H54 (cell line): ENCODE measurements at regions not wholly inside any gene's neighbourhood (a gene's known extent, or its start where the extent isn't known, plus 50 kb on each side); places are given as distances from the start of the nearest gene placed in this dataset.

Experiments used
- DNase-seq: peaks from one replicate; pipeline ENCODE4 v3.0.0; 2011; ENCODE audit warnings: low spot score, mixed read lengths; ENCODE audit not compliant: insufficient read length
- FAIRE-seq: peaks from 3 replicates; lab custom pipeline; 2011; peaks lifted over from hg19 to GRCh38; lab: Jason Lieb, UNC
- POLR2A ChIP-seq: IDR thresholded peaks from 2 replicates; pipeline ENCODE4 v1.6.1; 2011; ENCODE audit warnings: low read depth, mild to moderate bottlenecking, low read length

DNA sequence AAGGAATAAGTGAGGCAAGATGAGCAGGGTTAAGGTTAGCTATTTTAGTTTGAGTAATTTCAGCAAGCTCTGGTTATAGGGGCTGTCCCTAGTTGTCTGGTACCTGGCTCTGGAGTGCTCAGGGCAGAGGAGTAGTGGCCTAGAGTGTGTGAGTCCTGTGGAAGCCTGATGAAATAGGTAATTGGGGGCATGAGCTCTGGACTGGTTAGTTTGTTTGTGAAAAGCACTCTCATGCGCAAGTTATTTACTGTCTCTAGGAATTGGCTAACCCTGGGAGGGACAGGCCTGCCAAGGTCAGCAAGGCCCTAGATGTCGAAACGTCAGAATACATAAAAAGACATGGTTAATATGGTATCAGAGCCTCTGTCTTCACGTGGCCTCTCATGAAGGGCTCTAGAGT is 900.1 kb downstream of the PCDH17 start:
- FAIRE-seq = no peak
- TF ChIP-seq POLR2A = no peak

DNA sequence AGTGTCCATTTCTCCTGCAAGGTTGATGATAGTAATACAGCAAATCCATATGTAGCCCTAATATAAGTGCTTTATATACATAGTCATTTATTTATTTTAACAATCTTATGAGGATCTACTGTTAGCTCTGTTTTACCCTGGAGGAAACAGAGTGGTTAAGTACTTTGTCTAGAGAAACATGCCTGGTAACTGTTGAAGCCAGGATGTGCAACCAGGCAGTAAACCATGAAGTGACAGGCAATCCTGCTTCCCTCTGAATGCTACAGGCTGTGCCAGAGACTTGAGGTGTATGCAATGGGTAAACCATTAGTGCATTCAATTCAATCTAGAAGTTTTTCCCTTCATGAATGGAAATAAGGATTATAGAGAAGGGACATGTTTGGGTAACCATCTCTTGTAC is 911.0 kb downstream of the PCDH17 start:
- DNase-seq (no peak), FAIRE-seq (no peak)
- no peak for TF ChIP-seq POLR2A

More for the DNA sequence above, 900.1 kb downstream of the PCDH17 start:
- DNase-seq = no peak

DNA sequence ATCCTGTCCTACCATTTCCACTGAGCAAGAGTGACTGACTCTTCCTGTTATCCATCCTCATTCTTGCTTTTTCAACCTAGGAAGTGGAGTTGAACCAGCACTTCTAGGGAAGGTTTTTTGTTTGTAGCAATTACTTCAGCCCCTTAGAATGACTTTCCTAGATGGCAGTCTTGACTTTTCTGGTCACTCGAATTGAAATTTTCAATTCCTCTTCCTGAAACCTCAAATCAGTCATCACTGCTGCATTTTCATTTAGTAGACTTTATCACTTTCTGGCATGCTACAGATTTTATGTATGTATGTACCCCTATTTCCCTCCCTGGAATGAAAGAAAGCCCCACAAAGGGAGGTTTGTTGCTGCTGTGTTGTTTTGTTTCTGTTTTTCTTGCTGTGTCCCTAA is 915.9 kb downstream of the PCDH17 start:
- no peak for FAIRE-seq
- no peak for TF ChIP-seq POLR2A

DNA sequence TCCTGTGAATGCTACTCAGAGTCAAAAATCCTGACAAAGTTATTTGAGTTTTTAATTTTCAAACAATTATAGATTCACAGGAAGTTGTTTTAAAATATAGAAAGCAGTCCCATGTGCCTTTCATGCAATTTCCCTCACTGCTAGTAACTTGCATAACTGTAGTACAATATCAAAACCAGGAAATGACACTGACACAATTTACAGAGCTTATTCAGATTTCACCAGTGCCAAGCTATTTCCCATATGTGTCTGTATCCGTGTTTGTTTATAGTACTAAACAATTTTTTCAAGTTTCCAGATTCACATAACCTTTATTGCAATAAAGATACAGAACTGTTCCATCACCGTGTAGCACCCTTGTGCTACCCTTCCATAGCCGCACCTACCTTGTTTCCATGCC is 934.6 kb downstream of the PCDH17 start:
- no peak for FAIRE-seq
- TF ChIP-seq POLR2A = no peak
- DNase-seq = no peak

More for the DNA sequence above, 915.9 kb downstream of the PCDH17 start:
- no peak for DNase-seq

DNA sequence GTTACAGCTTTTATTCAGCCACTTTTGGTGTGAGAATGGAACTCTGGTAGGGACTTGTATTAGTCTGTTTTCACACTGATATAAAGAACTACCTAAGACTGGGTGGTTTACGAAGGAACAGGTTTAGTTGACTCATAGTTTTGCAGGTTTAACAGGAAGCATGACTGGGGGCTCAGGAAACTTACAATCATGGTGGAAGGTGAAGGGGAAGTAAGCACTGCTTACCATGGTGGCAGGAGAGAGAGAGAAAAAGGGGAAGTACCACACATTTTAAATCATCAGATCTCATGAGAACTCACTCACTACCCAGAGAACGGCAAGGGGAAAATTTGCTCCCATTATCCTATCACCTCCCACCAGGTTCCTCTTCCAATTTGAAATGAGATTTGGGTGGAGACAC is 942.2 kb downstream of the PCDH17 start:
- DNase-seq (no peak), FAIRE-seq (no peak)
- no peak for TF ChIP-seq POLR2A

DNA sequence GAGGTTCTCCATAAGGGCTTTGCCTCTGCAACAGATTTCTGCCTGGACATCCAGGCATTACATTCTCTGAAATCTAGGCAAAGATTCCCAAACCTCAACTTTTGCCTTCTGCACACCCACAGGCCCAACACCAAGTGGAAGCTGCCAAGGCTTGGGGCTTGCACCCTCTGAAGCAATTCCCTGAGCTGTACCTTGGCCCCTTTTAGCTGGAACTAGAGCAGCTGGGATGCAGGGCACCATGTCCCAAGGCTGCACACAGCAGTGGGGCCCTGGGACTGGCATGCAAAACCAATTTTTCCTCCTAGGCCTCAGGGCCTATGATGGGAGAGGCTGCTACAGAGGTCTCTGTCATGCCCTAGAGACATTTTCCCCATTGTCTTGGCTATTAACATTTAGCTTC is 943.2 kb downstream of the PCDH17 start:
- DNase-seq = no peak
- no peak for TF ChIP-seq POLR2A
- FAIRE-seq = no peak

DNA sequence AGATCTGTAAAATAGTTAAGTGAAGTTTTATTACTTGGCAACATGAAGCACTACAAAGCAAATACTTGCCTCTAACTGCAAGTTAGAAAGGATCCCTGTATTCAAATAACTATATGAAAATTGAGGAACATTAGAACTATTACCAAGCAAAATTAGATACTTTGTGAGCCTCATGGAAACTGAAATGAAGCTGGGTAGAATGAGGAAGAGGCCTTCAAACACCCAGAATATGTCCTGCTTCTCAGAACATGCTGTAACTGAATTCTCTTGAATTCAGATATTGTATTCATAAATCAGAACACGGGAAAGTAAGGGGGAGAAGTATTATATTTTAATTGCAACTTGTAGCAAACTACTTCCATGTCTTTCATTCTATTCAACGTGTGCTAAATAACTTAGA is 947.9 kb downstream of the PCDH17 start:
- DNase-seq (no peak), FAIRE-seq (no peak)
- TF ChIP-seq POLR2A = no peak

DNA sequence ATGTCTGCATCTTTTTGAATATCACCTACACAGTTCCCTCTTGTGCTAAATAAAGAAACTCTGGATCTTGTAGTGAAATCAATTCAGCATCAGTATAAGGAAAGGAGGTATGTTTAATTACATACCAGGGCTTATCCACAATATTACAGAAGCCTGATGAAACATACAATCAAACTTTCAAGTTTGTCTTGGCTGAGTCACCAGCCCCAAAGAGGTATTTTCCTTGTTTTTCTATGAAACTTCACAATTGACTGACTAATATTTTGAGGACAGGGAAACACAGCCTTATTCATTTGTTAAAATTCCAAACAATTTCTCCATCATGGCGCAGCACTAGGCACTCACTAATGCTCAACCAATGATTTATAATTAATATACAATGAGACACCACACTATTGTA is 952.4 kb downstream of the PCDH17 start:
- no peak for DNase-seq
- TF ChIP-seq POLR2A = no peak
- no peak for FAIRE-seq

DNA sequence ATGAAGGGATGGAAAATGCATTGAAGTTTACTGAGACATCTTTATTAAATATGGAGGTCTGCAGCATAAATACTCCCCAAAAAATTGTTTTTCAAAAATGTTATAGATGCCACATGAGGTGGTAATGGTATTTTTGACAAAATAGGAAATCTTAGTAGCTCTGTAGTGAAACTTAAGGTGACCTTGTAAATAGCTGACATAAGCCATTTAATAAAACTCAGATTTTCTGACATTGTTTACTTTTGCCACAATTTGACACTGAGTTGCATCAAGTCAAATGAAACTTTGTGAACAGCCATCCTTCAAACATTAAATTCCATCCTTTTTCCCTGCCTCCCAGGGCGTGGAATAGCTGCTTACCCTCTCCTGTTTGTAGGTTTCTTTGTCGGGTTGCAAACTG is 953.1 kb downstream of the PCDH17 start:
- FAIRE-seq (no peak), DNase-seq (no peak)
- TF ChIP-seq POLR2A = no peak

DNA sequence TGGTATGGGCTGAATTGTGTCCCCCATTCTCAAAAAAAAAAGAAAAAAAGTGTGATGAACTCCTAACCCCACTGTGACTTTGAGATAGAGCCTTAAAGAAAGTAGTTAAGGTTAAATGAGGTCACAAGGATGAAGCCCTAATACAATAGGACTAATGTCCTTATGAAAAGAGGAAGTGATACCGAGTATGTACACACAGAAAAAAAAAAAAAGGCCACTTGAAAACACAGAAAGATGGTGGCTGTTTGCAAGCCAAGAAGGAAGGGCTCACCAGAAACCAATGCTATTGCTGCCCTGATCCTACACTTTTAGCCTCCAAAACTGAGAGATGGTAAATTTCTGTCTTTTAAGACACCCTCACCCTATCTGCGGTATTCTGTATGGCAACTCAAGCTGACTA is 955.6 kb downstream of the PCDH17 start:
- FAIRE-seq = no peak
- no peak for TF ChIP-seq POLR2A
- no peak for DNase-seq

DNA sequence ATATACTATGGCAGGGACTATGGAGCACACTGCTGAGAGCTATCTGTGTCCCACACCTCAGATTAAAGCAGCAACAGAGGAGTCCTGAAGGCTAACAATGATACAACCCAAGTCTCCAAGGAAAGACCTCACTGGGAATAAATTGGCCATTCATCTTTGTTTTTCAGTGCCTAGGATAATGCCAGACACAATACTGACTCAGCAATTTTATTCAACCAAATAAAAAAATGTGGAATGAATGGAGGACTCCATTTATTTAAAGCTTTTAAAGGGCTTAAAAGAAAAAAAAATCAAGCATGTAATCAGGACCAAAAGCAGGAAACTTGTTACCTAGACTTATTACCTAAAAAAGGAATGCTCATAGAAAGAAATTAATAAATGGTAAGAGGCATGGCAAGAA is 960.5 kb downstream of the PCDH17 start:
- TF ChIP-seq POLR2A = no peak
- FAIRE-seq (no peak), DNase-seq (no peak)

DNA sequence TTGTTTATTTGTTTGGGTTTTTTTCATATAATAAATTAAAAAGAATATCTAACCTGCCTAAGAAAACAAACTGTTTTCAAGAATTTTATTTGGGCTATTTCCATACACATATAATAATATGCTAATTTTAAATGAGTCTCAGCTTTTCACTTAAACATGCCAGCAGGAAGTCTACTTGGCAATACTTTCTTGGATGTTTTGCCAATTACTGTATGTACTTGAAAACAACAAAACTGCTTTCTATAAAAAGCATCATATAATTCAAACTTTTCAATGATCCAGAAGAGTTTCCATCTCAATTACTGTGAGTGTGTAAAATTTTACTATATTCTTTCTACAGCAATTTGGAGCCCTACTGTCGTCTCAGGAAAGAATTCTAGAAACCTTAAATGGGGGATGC is 961.2 kb downstream of the PCDH17 start:
- DNase-seq = no peak
- TF ChIP-seq POLR2A = no peak
- no peak for FAIRE-seq

DNA sequence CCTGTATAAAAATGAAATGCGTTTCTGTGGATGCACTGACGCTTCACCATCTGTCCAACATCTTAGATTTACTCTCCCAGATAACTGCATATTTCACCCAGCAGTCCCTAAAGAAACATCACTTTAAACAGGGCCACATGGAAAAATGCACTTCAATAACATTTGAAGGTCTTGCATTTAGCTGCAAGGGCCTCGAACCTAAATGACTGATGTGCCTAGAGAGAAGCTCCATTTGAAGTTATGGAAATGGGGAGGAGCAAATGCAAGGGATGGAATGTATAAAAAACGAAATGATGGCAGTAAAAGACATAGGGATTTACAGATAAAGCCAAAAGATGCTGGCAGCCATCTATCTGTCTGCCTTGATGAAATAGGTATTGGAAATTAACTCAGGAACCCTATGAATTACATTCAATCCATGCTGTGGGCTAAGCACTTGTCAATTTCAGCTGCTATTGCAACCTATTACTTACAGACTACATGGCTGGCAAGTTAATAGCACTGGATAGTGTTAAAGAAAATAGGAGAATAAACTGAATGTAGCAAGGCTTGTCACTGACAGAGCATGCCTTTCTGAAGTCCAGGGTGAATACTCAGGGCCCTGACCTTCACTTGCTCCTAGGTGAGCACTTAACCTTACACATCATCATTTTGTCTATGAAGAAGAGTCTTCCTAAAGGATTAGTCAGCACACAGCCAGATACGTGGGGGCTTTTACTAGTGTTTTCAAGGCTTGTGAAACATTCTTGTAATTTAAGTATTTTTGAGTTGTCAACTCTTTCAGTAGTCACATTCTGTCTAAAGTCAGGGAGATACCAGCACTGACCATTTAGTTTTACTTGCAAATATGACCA is 963.4 kb downstream of the PCDH17 start:
- DNase-seq (no peak), FAIRE-seq (no peak)
- no peak for TF ChIP-seq POLR2A

DNA sequence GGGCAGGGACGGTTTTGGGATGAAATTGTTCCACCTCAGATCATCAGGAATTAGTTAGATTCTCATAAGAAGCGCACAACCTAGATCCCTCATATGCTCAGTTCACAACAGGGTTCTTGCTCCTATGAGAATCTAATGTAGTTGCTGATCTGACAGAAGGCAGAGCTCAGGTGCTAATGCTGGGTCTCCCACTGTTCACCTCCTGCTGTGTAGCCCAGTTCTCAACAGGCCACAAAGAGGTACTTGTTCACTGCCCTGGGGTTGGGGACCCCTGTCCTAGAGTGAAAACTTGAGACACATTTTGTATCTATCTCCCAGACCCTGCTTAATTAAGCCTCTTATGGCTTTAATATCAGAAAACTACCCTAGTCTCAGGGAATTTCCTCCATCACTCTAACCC is 966.0 kb downstream of the PCDH17 start:
- DNase-seq (no peak), FAIRE-seq (no peak)
- TF ChIP-seq POLR2A = no peak

DNA sequence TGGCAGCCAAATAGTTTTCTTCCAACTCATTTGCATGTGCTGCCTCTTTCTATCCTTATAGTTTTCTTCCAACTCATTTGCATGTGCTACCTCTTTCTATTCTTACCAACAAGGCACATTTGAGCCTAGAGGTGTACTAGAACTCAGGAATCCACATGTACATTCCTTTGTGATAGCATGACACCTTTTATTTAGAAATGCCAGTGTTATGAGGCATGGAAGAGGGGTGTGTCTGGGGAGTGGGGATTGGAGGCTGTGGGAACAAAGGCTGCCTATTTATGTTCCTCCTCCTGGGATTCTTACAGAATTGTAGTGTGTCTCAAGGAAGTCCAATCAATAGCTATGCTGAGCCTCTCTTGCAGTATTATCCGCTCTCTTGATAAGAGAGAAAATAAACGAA is 966.7 kb downstream of the PCDH17 start:
- no peak for TF ChIP-seq POLR2A
- no peak for DNase-seq
- FAIRE-seq = no peak

DNA sequence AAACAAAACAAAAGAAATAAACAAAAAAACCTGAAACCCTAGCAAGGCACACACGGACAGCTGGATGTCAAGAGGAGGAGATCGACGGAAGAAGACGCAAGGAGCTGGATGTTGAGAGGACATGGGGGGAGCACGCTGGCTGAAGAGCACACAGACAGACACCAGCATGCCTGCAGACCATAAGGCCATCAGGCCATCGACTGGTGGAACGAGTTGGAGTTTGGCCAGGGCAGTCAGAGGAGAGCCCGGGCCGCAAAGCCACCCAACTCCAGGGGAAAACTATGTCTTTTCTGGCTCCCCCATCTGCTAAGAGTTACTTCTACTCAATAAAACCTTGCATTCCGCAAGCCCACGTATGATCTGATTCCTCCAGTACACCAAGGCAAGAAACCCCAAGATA is 979.6 kb downstream of the PCDH17 start:
- TF ChIP-seq POLR2A = no peak
- DNase-seq = no peak
- FAIRE-seq = no peak
